Activated CD4-positive, alpha-beta T cell treated with anti-CD3 and anti-CD28 coated beads, Interleukin-2, amount 50 U/mL, for 24 hours (primary cell): ENCODE measurements at regions not wholly inside any gene's neighbourhood (a gene's known extent, or its start where the extent isn't known, plus 50 kb on each side); places are given as distances from the start of the nearest gene placed in this dataset.
"Not testable (repeated sequence)": the region's sequence is repeated elsewhere in the genome, so short reads cannot be mapped to it uniquely, and the experiment has no call there.

Experiments used
- DNase-seq, 2 donors: peaks; one replicate each; pipeline ENCODE4 v3.0.0-alpha.2; 2020; ENCODE audit warnings: low read depth in 1 of 2, low spot score in 1 of 2

DNA sequence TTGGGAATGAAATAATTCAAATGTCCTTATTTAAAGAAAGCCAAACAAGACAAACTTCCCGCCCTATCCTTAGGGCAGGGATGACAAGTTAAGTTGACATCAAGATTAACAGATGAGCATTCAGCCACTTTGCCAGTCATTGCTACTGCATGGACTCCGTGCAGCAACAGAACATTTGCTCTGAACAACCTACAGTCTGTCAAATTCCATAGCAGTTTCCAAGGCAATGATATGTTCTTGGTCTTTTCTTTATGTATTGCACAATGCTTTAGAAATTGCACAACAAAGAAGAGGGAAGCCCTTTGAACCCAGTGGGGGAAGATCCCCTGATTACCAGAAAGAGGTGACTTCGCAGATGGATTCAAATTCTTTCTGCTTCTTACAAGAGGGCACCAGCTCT is 269.8 kb downstream of the BCAT1 start:
- no peak for DNase-seq

DNA sequence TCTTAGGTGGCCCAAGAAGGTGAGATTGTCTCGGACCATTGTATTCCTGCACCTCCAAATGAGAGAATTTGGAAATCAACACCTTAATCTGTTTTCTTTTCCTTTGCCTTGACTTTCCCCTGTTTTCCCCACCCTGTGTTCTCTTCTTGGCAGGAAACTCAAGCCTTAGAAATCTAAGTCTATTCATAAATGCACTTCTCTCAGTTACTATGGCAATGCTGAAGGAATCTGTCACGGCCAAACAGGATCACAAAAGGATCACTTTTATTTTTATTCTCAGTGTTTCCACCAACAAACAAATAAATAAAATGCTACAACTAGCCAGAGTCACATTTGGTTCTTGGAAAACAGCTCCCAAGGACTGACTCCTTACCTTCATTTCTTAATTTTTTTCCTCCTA is 270.5 kb downstream of the BCAT1 start:
- DNase-seq = no peak

DNA sequence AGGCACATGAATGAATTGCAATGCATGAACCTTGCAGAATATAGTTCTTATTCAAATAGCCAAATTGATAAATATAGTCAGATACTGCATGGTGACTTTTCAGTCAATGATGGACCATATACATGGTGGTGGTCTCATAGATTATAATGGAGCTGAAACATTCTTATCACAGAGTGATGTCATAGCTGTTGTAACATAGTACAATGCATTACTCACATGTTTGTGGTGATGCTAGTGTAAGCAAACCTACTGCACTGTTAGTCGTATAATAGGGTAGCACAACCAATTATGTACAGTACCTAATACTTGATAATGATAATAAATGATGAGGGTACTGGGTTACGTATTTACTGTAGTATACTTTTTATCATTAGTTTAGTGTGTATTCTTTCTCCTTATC is 280.3 kb downstream of the BCAT1 start:
- no peak for DNase-seq

DNA sequence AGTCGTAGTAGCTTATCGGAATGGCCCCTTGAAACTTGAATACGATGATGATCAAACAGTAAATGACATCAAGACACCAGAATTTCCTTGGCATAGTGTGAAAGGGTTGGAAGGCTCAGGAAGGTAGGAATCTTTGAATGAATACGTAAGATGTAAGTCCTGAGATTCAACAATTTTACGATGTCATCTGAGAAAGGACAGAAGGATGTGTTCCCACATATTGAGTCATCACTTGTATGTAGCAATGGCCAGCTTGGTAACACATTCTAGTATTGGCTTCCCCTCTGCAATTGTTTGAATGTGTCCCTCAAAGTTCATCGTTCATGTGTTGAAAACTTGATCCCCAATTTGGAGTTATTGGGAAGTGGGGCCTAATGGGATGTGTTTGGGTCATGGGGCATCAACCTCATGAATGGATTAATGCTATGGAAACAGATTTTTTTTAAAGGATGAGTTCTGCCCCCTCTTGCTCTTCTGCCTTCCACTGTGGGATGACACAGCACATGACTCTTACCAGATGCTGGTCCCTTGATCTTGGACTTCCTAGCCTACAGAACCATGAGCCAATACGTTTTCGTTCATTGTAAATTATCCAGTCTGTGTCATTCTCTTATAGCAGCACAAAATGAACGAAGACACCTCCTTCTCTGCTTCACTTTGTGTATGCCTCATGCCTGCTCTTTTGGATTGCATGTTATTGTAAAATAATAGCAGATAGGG is 284.6 kb downstream of the BCAT1 start:
- no peak for DNase-seq

DNA sequence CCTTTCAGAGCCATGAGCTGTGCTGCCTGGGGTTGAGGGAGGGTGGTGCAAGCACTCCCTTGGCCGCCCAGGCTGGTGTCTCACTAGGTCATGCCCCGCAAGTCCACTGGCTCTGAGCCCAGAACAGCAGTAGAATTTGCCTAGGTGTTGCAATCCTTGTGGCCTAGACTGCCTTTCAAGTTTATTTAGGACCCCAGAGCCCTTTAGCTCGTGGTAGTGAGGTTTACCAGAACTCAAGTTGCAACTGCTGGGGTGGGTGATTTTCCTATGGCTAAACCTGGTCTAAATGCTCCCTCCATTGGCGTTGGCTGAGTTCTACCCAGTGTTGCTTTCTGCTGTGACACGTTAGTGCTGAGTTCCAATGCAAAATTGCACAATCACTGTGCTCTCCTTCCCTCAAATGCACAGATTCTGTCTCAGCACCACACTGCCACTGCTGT is 287.2 kb downstream of the BCAT1 start:
- DNase-seq = no peak

DNA sequence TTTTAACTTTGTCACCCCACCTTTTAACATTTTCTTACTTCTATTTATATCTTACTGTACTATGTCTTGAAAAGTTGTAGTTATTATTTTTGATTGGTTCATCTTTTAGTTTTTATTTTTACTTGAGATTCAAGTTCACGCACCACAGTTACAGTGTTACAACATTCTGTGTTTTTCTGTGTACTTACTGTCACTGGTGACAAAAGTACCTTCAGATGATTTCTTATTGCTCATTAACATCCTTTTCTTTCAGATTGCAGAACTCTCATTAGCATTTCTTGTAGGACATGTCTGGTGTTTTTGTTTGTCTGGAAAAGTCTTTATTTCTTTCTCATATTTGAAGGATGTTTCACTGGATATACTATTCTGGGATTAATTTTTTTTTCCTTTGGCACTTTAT is 289.9 kb downstream of the BCAT1 start:
- no peak for DNase-seq

DNA sequence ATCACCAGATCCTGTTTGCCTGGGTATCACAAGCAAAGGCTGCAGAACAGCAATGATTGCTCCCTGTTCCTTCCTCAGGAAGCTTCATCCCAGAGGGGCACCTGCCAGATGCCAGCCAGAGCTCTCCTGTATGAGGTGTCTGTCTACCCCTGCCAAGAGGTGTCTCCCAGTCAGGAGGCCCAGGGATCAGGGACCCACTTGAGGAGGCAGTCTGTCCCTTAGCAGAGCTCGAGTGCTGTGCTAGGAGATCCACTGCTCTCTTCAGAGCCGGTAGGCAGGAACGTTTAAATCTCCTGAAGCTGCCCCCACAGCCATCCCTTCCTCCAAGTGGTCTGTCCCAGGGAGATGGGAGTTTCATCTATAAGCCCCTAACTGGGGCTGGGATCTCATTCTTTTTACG is 294.6 kb downstream of the BCAT1 start:
- DNase-seq = not testable (repeated sequence)

DNA sequence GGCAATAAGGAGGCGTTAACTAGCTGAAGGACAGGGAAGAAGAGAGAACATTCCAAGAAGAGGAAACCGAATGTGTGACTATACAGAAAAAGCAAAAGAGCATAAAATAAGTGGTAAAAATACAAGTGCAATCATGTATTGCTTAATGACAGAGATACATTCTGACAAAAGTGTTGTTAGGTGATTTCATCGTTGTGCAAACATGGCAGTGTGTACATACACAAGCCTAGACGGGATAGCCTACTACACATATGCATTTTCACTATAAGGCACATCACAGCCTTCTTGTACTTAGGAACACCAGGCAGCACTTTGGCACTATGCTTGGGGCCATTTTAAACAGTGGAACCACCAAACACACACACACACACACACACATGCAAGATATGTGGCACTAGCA is 299.3 kb downstream of the BCAT1 start:
- no peak for DNase-seq

DNA sequence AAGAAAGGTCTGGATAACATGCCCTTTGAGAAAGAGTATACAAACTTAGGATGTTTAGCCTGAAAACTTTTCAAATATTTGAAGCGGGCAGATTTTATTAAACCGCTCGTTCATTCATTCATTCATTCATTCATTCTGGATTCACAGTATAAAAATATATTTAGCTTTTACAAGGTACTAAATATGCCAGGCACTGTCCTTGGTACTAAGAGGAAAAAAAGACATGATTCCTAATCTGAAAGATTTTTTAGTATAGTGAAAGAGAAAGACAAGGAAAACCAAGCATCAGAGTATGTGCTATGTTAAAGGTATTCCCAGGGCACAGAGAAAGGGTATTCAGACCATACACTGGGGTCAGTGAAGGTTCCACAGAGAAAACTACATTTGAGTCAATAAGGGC is 299.7 kb downstream of the BCAT1 start:
- no peak for DNase-seq

DNA sequence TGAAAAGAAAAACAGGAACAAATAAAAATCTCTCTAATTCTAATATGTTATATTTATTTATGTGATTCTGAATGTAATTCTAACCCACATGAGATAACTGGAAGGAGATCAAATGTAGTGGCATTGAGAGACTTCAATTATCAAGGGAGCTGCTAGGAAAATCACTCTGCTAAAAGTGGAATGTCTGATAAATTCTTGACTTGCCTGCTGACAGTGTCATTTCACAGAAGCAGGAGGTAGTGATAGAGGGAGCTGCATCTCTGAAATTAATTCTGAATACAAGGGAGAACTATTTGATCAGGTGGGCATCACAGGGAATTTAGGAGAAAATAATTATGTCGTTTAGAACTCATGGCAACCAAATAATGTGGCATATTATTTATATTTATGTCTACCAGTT is 303.6 kb downstream of the BCAT1 start:
- DNase-seq = no peak

DNA sequence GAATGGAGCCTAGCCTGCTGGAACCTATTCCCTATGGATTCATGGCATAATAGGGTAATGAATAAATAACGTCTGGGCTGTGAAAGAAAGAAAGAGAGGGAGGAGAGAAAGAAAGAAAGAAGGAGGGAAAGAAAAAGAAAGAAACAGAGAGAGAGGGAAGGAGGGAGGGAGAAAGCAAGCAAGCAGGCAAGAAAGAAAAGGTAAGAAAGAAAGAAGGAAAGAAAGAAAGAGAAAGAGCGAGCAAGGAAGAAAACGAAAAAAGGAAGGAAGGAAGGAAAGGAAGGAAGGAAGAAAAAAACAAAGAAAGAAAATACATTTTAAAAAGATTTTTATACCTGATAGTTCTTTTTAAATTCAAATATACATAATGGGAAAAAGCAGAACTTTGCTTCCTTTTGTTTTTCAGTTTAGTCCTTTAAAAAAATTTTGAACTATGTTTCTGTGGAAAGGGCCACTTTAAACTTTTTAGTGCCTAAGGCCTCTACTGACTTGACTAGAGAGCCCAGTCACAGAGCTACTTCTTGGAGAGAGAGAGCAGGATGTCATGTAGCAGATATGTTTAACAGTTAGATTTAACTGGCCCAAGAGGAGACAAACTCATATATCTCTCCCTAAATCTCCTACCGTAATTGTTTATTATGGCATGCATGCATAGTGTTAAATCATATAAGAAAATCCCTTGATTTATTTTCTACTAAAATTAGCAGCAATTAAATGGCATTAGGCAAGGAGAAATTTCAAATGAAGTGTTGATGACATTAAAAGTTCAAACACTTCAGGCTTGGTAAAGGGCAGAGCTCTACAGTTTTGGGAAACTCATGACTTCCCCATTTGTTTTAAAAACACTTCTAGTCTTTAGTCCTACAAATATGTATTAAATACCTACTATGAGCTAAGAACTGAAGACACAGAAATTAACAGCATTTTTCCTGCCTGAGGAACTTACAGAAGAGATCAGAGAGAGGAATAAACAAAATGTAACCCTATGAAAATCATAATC is 305.5 kb downstream of the BCAT1 start:
- no peak for DNase-seq

DNA sequence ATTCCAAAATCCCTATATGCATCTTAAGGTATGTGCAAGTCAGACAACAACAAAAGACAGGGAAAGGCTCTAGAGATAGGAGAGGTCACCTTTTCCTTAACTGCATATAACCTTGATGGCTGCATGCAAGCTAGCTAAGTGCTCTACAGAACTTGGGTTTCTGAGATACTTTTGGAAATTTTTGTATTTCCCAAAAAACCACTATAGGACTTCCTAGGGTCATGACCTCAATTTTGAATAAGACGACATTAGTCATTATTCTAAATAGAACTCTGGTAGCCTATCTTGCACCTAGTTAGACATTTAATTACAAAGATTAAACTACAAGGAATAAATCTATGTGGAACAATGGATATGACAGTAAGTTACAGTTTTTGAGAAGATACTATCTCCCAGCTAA is 309.3 kb downstream of the BCAT1 start:
- no peak for DNase-seq

DNA sequence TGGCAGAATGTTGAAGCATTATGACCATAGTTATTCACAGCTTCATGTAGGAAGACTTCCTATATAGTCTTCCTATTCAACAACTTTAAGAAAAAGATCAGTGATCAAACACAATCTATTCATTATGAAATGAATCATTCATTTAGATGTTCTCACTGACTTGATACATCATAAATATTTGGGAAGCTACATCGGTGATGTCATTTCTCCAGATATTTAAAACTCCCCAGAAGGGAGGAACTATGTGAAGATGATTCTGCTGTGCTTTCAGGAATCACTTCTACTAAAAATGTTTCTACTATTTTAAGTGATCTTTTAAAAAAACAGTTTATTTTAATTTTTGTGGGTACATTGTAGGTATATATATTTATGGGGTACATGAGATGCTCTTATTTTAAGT is 316.4 kb downstream of the BCAT1 start:
- no peak for DNase-seq

DNA sequence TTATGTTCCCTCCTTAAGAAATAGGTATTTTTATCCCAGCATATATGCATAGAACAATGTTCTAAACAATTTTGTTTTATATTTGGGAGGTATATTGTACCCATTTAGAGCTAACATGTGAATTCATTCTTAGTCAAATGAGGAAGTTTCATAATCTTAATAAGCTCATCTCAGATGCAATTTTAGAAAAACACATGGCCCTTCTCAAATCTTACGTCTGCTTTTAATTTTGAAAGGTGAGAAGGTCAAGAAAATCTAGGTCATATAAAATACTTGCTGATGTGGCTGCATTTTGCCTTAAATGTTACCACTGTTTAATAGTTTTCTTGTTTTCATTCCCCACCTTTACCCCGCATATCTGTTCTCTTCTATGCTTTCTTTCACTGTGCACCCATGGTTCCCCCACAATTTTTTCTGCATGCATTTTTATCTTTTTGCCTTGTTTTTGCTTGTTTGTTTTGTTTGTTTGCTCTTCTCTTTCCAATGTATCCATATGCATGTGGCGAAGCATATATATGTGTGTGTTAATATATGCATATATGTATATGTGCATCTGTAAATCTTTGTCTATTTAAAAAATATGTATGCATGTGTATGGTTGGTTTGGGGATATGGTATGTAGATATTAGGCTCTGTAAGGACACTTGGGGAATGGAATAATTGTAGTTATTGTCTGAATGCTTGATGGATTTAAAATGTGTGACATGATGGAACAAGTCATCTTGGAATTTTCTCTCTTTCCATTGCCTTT is 317.1 kb downstream of the BCAT1 start:
- no peak for DNase-seq

DNA sequence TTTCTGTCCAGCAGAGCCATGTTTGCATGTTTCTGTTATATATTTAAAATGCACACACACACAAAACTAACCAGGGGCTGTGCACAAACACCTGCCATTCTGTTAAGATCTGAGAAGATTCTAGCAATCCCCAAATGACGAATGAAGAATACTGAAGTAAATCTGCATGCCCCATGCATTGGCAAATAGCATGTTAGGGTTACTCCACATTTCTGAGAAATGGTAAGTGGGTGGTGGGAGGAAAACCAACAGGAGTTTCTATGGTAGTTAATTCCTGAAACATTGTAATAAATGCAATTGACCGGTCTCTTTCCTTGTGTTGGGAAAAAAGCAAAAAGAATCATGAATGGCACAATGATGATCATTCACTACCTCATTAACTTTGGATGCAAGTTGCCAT is 318.0 kb downstream of the BCAT1 start:
- DNase-seq = no peak

DNA sequence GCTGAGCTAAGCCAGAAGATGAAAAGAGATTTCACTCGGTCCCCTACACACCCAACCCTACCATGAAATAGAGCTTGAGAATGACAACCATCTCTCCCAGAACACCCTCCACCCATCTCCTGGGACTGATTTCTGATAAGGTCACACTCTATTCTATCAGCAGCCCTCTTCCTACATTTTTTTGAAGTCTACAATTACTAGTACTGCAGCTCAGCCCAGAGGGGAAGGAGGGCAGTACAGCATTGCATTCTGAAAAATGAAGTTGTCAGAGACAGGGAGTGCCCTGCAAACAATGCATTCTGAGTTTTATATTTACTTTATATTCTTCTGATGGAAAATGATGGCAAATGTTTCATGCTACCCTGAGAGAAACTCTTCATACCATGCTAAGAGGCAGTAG is 318.5 kb downstream of the BCAT1 start:
- DNase-seq = no peak

DNA sequence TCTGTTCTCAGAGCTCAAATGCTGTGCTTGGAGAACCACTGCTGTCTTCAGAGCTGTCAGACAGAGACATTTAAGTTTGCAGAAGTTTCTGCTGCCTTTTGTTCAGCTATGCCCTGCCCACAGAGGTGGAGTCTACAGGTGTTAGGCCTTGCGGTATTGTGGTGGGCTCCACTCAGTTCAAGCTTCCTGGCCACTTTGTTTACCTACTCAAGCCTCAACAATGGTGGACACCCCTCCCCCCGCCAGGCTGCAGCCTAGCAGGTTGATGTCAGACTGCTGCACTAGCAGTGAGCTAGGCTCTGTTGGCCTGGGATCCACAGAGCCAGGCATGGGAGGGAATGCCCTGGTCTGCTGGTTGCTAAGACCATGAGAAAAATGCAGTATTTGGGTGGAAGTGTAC is 323.8 kb downstream of the BCAT1 start:
- no peak for DNase-seq

DNA sequence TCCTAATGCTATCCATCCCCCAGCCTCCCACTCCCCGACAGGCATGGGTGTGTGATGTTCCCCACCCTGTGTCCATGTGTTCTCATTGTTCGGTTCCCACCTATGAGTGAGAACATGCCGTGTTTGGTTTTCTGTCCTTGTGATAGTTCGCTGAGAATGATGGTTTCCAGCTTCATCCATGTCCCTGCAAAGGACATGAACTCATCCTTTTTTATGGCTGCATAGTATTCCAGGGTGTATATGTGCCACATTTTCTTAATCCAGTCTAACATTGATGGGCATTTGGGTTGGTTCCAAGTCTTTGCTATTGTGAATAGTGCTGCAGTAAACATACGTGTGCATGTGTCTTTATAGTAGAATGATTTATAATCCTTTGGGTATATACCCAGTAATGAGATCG is 328.9 kb downstream of the BCAT1 start:
- not testable (repeated sequence) for DNase-seq

DNA sequence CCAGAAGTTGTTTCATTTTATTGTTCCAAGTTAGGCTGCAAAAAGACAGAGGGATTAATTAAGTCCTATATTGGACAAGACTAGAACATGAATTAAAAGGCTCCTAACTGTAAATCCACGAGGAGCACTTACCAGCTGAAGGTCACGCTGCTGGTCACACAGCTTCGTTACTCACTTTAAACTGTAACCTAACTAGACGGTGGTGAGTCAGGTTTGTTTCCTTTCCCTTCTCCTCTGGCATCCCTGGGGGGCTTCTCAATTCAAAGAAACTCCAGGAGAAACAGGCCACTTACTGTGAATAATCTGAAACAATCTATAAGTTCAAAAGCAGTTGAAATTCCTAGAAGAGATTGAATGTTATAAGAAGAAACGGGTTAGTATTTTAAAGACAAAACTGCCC is 331.4 kb downstream of the BCAT1 start:
- no peak for DNase-seq

DNA sequence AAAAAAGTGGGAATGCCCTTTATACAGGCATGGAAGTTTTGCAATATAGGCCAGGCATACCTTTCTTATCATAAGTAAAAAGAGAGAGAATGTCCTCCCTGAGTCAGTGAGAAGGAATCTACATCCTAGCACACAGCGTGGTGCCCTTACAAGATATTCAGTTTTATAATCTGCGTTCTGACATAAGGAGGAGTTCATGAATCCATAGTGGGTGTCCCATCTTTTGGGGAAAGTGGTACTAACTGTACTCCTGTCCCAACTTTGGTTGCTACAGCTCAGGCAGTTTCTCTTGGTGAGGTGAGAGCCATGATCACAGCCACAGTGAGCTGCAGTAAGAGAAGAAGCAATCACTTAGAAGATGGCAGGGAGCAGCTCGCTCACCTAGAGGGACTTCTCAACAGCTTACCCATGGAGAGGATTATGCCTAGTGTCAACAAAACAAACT is 332.9 kb downstream of the BCAT1 start:
- DNase-seq = no peak

DNA sequence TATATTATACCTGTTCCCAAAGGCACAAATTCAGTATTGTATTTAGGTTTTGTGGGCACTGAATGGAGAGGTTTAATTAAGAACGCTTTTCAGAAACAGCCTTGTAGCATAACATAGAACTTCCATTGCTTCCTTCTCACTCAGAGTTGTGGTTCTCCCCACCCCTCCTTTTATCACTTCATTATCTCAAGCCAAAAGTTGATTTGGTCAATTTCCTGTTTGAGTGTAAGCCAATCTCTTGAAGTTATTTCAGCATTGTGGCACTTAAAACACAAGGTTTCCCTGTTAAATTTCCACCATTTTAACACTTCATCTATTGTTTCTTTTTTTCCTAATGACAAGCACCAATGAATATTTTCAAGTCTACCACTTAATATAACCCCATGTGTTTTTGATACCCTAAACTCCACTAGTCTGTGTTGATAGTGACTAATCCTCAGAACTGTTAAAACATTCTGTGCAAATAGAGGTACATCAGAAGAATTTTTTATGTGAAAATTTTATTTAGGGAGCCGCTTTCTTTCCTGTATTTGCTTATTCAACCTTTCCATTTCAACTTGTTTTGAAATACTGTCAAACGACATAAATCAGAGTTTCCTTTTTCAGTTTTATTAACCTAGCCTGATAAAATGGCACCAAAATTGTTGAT is 340.1 kb downstream of the BCAT1 start:
- DNase-seq = no peak
